HFFc6 (cell line): ENCODE measurements at regions not wholly inside any gene's neighbourhood (a gene's known extent, or its start where the extent isn't known, plus 50 kb on each side); places are given as distances from the start of the nearest gene placed in this dataset.
A peak's percentile ranks its signal among the peaks of the same experiment; 100 is the strongest.
"Not testable (repeated sequence)": the region's sequence is repeated elsewhere in the genome, so short reads cannot be mapped to it uniquely, and the experiment has no call there.

Experiments used
- DNase-seq: peaks from one replicate; pipeline ENCODE4 v3.0.0-alpha.2; 2018
- H3K27ac Mint-ChIP-seq: 2 replicates; pipeline ENCODE4 v1.8.0; 2020; ENCODE audit warnings: mild to moderate bottlenecking, mixed read lengths
- H3K27me3 Mint-ChIP-seq: 2 replicates; pipeline ENCODE4 v1.8.0; 2021; ENCODE audit warnings: mild to moderate bottlenecking, moderate library complexity, mixed read lengths; ENCODE audit not compliant: insufficient read depth
- H3K36me3 Mint-ChIP-seq: 2 replicates; pipeline ENCODE4 v1.8.0; 2021; ENCODE audit warnings: low read depth, mixed read lengths
- H3K4me1 Mint-ChIP-seq: 2 replicates; pipeline ENCODE4 v1.8.0; 2020; ENCODE audit warnings: low read depth, mixed read lengths
- H3K4me3 Mint-ChIP-seq: 2 replicates; pipeline ENCODE4 v1.8.0; 2020; ENCODE audit warnings: mild to moderate bottlenecking, moderate library complexity, mixed read lengths
- H3K9me3 Mint-ChIP-seq: 2 replicates; pipeline ENCODE4 v1.8.0; 2020; ENCODE audit warnings: mild to moderate bottlenecking, mixed read lengths
- TF ChIP-seq, protein P1 (sequence below): fragments of 200-600 bp; sonication (generic); IDR thresholded peaks from 2 replicates; pipeline ENCODE4 v1.5.0; 2021; ENCODE audit warnings: antibody characterized with exemption, mild to moderate bottlenecking

DNA sequence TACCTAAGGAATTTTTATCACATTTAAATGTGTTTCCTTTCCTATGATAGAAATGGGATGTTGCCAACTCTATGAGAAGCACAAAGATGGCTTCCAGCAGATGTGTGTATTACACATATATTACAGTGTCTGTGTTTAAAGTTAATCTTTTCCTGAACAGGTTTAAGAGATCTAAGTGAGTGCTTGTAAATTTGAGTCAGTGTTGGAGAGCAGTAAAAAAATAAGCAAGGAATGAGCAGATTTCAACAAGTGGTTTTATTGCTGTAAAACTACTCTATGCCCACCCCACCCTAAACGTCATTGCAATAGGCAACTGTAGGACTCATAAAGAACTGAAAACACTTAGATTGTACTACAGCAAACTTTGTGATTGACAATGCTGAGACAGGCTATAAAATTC lies 248.7 kb downstream of the KLF5 start:
- DNase-seq: no peak
- Mint-ChIP-seq H3K9me3 (no peaks in the 10 kb centered on the region), H3K4me1 (peaks cover 29% of the 10 kb centered on the region), H3K27ac (peak overlapping the region; percentile 25), H3K4me3 (no peak overlapping the region), H3K27me3 (peaks cover 1% of the 10 kb centered on the region; the same call in 1 of the 2 replicates), H3K36me3 (peaks cover 4% of the 10 kb centered on the region; the same call in 1 of the 2 replicates)
- TF ChIP-seq, protein P1, sequence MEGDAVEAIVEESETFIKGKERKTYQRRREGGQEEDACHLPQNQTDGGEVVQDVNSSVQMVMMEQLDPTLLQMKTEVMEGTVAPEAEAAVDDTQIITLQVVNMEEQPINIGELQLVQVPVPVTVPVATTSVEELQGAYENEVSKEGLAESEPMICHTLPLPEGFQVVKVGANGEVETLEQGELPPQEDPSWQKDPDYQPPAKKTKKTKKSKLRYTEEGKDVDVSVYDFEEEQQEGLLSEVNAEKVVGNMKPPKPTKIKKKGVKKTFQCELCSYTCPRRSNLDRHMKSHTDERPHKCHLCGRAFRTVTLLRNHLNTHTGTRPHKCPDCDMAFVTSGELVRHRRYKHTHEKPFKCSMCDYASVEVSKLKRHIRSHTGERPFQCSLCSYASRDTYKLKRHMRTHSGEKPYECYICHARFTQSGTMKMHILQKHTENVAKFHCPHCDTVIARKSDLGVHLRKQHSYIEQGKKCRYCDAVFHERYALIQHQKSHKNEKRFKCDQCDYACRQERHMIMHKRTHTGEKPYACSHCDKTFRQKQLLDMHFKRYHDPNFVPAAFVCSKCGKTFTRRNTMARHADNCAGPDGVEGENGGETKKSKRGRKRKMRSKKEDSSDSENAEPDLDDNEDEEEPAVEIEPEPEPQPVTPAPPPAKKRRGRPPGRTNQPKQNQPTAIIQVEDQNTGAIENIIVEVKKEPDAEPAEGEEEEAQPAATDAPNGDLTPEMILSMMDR: no peak

- DNase-seq: no peak
- H3K27me3 Mint-ChIP-seq: peaks cover 1% of the 10 kb centered on the region; the same call in 1 of the 2 replicates
- H3K4me3 Mint-ChIP-seq: no peak overlapping the region
- no peak overlapping the region for H3K27ac Mint-ChIP-seq
- TF ChIP-seq, protein P1: no peak
- H3K4me1 Mint-ChIP-seq: peaks cover 36% of the 10 kb centered on the region
- H3K9me3 Mint-ChIP-seq: no peaks in the 10 kb centered on the region
- H3K36me3 Mint-ChIP-seq: no peaks in the 10 kb centered on the region
These were observed 247.9 kb downstream of the KLF5 start for GRCh38 chr13:73306688-73307087.

GRCh38 chr13:73304442-73304841 lies 245.6 kb downstream of the KLF5 start:
- H3K36me3 Mint-ChIP-seq: no peaks in the 10 kb centered on the region

GRCh38 chr13:73303851-73304250 lies 245.0 kb downstream of the KLF5 start:
- Mint-ChIP-seq H3K9me3 (no peaks in the 10 kb centered on the region), H3K4me3 (no peak overlapping the region), H3K27ac (peak overlapping the region; percentile 57), H3K36me3 (no peaks in the 10 kb centered on the region), H3K27me3 (peaks cover 1% of the 10 kb centered on the region; the same call in 1 of the 2 replicates), H3K4me1 (peaks cover 38% of the 10 kb centered on the region)
- DNase-seq: peak; percentile 64
- TF ChIP-seq, protein P1: no peak

More at GRCh38 chr13:73304442-73304841, 245.6 kb downstream of the KLF5 start:
- Mint-ChIP-seq H3K9me3 (no peaks in the 10 kb centered on the region), H3K4me1 (peaks cover 38% of the 10 kb centered on the region), H3K4me3 (no peak overlapping the region), H3K27ac (no peak overlapping the region), H3K27me3 (peaks cover 1% of the 10 kb centered on the region; the same call in 1 of the 2 replicates)
- no peak for DNase-seq
- TF ChIP-seq, protein P1: no peak

- not testable (repeated sequence) for DNase-seq, H3K9me3 Mint-ChIP-seq, H3K36me3 Mint-ChIP-seq, H3K27me3 Mint-ChIP-seq, H3K4me3 Mint-ChIP-seq, H3K27ac Mint-ChIP-seq
- H3K4me1 Mint-ChIP-seq: peaks cover 25% of the 10 kb centered on the region
These were observed 242.8 kb downstream of the KLF5 start for GRCh38 chr13:73301622-73302021.

GRCh38 chr13:73300718-73301425 lies 242.1 kb downstream of the KLF5 start:
- TF ChIP-seq, protein P1: no peak
- Mint-ChIP-seq H3K36me3 (no peaks in the 10 kb centered on the region), H3K27me3 (peaks cover 1% of the 10 kb centered on the region; the same call in 1 of the 2 replicates), H3K4me3 (no peak overlapping the region), H3K27ac (no peak overlapping the region), H3K4me1 (peaks cover 24% of the 10 kb centered on the region), H3K9me3 (no peaks in the 10 kb centered on the region)
- DNase-seq: no peak
